GM19351 (cell line): ENCODE measurements at regions not wholly inside any gene's neighbourhood (a gene's known extent, or its start where the extent isn't known, plus 50 kb on each side); places are given as distances from the start of the nearest gene placed in this dataset.

Source experiments
- ATAC-seq: cut with Tn5 transposase; IDR thresholded peaks from one replicate; pipeline ENCODE4 v1.9.1; 2021; ENCODE audit warnings: mild to moderate bottlenecking, moderate library complexity; ENCODE audit not compliant: unreplicated experiment

- no peak for ATAC-seq
Observed at GRCh38 chr3:22208844-22209243, 457.8 kb upstream of the ZNF385D start.

DNA sequence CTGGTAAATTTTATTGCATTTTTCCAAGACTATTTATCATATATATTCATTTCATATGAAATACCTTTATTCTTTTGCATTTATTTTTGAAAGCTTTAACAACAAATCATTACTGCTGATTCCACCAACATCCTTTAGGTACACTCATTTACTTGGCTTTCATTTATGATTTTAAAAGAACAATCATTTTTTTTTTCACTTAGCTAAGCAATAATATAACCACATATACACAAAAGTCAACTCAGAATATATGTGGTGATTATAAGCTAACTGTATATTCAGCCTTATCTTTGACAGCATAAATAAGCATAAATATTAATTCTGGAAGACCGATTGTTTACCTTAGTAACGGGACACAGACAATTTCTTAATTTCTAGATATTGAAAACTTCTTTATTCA lies 458.6 kb upstream of the ZNF385D start:
- ATAC-seq, result no peak

DNA sequence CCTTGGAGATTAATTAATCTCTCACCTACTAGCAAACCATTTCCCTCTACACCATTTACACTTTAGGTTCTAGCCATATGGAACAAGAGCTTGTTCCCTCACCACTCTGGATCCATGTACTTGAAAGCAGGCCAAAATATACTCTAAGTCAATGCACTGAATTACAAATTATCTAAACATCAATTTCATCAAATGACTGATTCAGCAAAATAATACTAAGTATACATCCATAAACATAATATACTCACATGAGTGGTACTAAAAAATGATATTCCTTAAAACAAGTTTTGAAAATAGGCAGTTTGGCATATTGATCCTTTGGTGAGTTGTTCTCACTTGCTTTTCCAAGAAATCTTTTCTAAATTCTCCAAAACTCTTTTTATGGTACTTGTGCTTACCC lies 459.7 kb upstream of the ZNF385D start:
- no peak for ATAC-seq

- no peak for ATAC-seq
Observed at GRCh38 chr3:22216601-22217000, 465.6 kb upstream of the ZNF385D start.

GRCh38 chr3:22225161-22225560 lies 474.2 kb upstream of the ZNF385D start:
- no peak for ATAC-seq

- no peak for ATAC-seq
Observed at GRCh38 chr3:22228705-22229104, 477.7 kb upstream of the ZNF385D start.

- no peak for ATAC-seq
Observed at GRCh38 chr3:22231061-22231460, 480.1 kb upstream of the ZNF385D start.

GRCh38 chr3:22236490-22237270 lies 485.7 kb upstream of the ZNF385D start:
- ATAC-seq, result peak; percentile 78

DNA sequence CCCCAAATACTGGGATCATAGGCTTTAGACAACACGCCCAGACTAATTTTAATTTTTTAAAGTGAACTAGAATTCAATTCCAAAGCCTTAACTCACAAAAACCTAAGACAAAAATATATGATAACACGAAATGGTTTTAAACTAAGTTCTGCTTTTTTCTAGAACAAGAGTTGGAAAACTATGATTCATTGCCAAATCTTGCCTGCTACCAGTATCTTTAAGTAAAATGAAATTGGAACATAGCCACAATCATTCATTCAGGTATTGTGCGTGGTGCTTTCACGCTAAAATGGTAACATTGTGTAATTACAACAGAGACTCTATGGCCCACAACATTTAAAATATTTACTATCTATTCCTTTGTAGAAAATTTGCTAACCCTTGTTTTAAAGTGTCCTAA lies 488.0 kb upstream of the ZNF385D start:
- ATAC-seq, result no peak

GRCh38 chr3:22241110-22241509 lies 490.1 kb upstream of the ZNF385D start:
- ATAC-seq, result no peak

- no peak for ATAC-seq
Observed at GRCh38 chr3:22244761-22245521, 493.9 kb upstream of the ZNF385D start.

DNA sequence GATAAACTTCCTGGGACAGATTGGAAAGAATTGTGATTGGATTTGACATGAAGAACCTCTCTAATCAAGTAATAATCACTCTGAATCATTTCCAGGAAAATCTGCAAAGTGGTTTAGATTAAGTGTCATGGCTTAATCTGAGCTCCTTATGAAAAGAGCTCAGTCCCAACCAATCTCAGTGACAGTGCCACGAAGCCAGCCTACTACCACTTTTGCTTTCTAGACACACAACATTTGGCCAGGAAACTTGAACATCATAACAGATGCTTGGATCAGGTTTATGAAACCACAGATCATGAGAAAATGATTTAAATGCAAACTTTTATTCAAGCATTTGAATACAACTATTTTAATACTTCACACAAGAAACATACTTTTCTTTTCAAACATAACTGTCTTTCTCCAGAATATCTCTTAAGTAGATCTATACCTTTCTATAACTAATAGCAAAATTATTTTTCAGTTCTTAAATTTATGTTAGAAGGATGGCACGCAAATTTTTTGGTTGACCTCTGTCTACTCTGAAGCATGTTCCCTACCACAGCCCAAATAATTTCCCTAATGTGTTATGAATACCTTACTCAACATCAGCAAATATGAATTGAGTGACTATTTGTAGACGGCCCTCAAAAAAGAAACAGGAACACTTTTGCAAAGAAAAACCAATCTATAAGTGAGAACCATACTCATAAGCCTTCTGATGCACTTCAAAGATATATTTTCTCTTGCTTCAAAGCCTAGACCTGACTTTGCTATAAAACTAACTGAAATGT lies 495.0 kb upstream of the ZNF385D start:
- ATAC-seq, result no peak

DNA sequence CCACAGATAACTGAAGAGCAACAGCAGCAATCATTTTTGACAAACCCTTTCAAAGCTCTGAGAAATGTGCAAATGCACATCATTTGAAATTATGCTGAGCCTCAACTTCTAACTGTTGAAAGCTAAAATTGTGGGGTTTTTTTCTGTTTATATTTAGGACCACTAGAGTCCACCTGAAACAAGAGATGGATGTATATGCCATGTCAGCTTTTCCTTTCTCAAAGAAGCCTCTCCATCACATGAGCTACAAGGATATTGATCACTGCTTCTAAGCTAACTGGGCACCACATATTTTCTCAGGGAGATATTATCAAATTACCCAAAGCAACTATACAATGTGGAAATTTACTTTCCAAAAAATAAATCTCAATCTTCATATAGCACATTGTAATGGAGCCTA lies 498.6 kb upstream of the ZNF385D start:
- no peak for ATAC-seq

- ATAC-seq, result no peak
Observed at GRCh38 chr3:22257252-22257651, 506.2 kb upstream of the ZNF385D start.

- no peak for ATAC-seq
Observed at GRCh38 chr3:22262386-22262785, 511.4 kb upstream of the ZNF385D start.

DNA sequence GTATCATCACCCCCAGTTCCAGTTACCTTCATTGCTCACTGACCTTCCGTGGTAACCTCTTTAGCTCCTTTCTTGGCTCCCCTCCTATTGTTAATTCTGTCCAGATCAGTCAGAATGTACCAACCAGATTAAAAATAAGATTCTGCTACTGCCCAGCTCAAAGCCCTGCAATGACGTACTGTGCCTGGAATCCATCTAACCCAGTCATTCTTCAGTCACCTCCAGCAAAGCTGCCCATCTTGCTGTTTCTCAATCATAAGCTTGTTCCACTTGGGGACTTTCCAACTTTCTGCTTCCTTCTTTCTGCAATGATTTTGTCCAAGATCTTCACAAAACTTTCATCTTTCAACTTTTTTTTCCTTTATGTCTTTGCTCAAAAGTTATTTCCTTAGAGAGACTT lies 512.0 kb upstream of the ZNF385D start:
- no peak for ATAC-seq

DNA sequence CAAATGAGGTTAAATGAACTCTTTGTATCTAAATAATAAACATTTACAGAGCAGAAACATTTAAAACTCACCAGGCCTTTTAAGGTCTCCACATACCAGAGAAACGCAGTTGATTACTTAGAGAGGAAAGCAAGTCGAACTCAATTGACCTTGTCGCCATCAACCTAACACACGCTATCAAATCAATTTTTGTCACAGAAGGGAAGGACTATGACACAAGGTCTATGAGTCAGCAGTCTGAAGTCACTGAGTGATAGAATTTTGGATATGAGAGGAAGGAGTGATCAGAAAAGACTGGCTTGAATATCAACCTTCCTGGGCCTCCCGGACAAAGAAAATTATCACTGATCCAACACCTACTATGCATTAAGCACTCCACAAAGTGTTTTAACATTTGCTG lies 514.4 kb upstream of the ZNF385D start:
- no peak for ATAC-seq

DNA sequence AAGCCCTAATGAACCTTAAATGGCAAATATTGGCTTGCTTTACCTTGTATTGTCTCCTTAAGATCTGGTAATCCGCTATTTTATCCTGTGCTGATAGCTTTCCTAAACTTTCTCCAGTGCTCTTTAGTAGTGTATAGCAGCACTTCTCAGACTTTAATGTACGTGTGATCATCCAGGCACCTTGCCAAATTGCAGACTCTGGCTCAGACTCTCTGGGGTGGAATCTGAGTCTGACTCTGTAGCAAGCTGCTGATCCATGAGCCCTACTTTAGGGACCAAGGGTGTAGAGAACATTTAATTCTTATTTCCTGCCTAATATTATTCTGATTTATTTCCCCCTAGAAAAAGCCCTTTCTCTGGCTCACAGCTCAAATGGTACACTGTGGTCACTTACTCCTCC lies 518.8 kb upstream of the ZNF385D start:
- no peak for ATAC-seq

- ATAC-seq, result no peak
Observed at GRCh38 chr3:22276351-22276750, 525.3 kb upstream of the ZNF385D start.

DNA sequence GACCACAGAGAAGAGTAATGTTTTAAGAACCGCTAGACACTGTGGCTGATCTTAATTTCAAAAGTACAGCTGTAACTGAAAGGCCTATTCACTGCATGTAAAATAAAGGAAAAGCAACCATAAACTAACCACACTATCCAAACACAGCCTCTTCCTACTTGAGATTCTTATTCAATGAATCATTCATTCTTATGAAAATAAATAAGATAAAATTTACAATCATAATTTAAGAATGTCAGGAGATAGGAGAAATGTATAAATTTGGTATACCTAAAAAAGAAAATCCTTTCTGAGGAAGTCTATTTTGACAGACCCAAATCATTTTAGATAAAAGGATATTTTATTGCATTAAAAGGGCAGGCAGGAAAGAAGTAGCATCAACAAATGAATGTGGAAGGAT lies 533.5 kb upstream of the ZNF385D start:
- ATAC-seq, result no peak

- no peak for ATAC-seq
Observed at GRCh38 chr3:22288756-22289155, 537.7 kb upstream of the ZNF385D start.

DNA sequence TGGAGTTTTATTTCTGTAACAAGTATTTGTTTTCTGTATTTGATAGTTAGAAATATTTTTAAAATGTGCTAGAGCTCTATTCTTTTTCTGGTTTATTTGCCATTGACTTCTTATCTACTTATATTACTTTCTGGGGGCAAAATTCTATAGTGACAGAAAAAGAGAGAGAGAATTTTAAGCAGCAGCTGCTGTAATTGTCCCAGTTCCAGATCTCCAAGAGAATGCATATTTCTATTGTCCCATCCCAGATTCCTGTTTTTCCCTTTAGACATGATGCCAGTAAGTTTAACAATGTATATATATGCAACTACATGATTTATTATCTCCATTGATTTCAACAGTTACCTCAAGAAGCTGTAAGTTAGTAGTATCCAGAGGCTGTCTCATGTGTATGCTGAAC lies 541.7 kb upstream of the ZNF385D start:
- no peak for ATAC-seq
